GM18505 (cell line): ENCODE measurements at regions not wholly inside any gene's neighbourhood (a gene's known extent, or its start where the extent isn't known, plus 50 kb on each side); places are given as distances from the start of the nearest gene placed in this dataset.

Source experiments
- ATAC-seq: cut with Tn5 transposase; IDR thresholded peaks from one replicate; pipeline ENCODE4 v1.9.1; 2021; ENCODE audit not compliant: unreplicated experiment
- POLR2A ChIP-seq: IDR thresholded peaks from 4 replicates; pipeline ENCODE4 v1.6.1; 2011; ENCODE audit warnings: borderline replicate concordance; ENCODE audit not compliant: insufficient read depth, insufficient read length; ENCODE audit errors: extremely low read depth

DNA sequence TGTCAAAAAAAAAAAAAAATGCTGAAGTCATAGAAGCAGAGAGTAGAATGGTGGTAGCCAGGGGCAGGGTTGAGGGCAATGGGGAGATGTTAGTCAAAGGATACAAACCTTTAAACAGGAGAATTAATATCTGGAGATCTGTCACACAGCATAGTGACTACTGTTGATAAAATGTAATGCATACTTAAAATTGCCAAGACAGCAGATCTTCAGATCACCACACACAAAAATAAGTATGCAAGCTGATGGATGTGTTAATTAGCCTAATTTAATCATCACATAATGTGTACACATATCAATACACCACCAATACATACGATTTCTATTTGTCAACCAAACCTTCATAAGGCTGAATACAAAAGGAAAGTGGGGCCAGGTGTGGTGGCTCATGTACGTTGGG, 83.5 kb upstream of the PHACTR3 start:
- ATAC-seq = no peak
- TF ChIP-seq POLR2A = no peak

DNA sequence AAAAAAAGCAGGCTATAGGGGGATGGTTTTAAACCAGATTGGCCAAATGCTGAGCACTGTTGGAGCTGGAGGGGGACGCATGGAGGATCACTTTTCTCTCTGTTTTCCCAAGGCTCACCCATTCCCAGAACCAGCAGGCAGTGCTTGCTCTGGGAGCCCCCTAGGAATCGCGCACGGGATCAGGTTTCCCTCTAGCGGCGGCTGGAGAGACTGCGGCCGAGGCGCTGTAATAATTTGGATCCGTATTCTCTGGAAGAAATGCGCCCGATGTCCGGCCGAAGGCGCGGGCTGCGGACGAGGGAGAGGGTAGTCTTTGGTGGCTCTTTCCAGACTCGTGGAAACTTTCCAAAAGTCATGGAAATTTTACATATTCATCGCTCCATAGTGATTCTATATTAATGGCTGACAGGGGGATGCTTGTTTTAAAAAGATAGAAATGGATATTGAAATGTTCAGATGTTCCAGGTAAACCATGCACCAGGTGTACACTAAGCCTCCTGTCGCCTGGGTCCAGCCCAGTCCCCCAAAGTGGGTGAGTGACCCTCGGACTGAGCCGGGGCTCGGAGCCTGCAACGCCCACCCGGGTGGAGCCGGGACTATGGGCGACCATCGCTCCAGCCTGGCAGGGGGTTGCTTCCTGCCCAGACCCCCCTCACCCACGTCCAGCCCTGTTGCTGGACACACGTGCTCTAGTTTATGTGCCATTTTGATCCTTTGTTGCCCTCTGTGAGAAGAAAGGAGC, 78.7 kb upstream of the PHACTR3 start:
- no peak for TF ChIP-seq POLR2A
- no peak for ATAC-seq

DNA sequence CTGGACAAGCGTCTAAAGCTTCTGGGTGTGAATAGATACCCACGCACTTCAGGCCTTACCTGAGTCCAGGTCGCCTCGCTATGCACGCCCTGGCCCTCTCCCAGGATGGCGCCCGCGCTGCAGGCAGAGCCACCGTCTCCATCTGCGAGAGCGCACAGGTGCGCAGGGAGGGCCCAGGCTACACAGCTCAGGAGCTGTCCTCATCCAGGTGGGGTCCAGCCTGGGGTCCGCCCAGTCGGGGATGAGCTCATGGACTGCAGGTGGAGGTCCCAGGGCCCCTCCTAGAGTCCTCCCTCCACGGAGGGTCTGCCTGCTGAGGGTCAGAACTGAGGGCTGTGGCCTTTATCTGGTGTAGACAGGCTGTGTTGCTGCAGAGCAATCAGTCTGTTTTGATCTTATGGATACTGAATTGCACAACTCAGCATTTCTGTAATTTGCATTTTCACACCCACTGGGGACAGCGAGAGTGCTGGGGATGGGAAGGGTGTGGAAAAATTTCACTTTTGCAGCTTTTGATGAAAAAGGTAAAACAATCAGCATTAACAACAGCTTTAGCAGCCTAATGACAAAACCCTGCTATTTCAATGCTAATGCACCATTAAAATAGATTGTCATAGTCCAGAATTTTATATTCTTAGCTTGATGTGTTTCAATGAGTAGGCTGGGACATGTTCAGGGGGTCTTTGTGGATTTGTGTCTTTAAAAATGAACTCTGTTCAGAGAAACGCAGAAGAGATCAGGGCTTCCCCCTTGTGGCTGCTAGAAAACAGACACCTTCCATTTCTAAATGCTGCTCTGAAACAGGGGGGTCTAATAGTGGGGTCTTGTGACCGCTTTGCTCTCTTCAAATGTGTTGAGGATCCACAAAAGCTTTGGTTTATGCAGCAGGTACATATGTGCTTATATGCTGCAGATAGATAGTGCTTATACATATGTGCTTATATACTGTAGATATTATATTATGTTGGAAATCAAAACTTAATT, 77.8 kb upstream of the PHACTR3 start:
- TF ChIP-seq POLR2A = no peak
- no peak for ATAC-seq

DNA sequence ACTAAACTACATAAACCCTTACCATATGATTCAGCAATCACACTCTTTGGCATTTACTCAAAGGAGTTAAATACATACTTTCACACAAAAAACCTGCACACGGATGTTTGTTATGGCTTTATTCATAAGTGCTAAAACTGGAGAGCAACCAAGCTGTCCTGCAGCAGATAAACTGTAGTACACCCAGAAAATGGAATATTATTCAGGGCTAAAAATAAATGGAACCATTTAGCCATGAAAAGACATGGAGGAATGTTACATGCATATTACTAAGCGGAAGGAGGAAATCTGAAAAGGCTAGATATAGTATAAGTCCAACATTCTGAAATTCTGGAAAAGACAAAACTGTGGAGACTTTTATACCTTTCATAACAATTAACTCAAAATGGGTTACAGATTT, 73.6 kb upstream of the PHACTR3 start:
- no peak for ATAC-seq
- no peak for TF ChIP-seq POLR2A

- no peak for ATAC-seq
- no peak for TF ChIP-seq POLR2A
Measured at GRCh38 chr20:59537991-59538390, 66.3 kb upstream of the PHACTR3 start.

DNA sequence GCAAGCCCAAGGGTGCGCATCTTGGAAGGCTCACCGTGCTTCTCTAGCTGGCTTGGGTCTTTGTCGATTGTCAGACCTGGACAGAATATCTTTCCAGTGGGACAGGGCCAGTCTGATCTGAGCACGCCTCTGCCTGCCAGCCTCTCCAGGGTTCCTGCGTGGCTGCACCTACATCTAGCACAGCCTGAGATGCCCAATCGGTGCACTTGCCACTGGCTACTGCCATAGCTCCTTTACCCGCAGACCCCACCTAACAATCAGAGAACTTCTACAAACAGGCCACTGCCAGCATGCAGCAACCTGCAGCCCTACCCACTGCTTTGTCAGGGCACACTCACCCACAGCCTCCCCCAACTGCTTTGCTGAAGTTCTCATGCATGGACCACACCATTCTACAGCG, 56.7 kb upstream of the PHACTR3 start:
- no peak for TF ChIP-seq POLR2A
- ATAC-seq = no peak
